Bronchial epithelial cell (primary cell): ENCODE measurements at regions not wholly inside any gene's neighbourhood (a gene's known extent, or its start where the extent isn't known, plus 50 kb on each side); places are given as distances from the start of the nearest gene placed in this dataset.
"Not testable (repeated sequence)": the region's sequence is repeated elsewhere in the genome, so short reads cannot be mapped to it uniquely, and the experiment has no call there.

Experiments used
- DNase-seq: peaks from one replicate; pipeline ENCODE4 v3.0.0-alpha.2; 2010; ENCODE audit warnings: low read depth
- FAIRE-seq: peaks from 2 replicates; lab custom pipeline; 2011; peaks lifted over from hg19 to GRCh38; lab: Jason Lieb, UNC
- H3K27me3 ChIP-seq: 2 replicates; pipeline ENCODE4 v1.5.1; 2011; ENCODE audit warnings: low read length; ENCODE audit not compliant: control insufficient read depth, insufficient read depth
- H3K36me3 ChIP-seq: 2 replicates; pipeline ENCODE4 v1.5.1; 2011; ENCODE audit warnings: low read length; ENCODE audit not compliant: control insufficient read depth, insufficient read depth
- H3K4me3 ChIP-seq: 2 replicates; pipeline ENCODE4 v1.5.1; 2011; ENCODE audit warnings: mild to moderate bottlenecking, low read depth, low read length, control low read depth
- CTCF ChIP-seq: IDR thresholded peaks from 2 replicates; pipeline ENCODE4 v1.5.1; 2011; ENCODE audit warnings: mild to moderate bottlenecking, moderate library complexity, low read length, control low read depth, inconsistent platforms; ENCODE audit not compliant: insufficient read depth, severe bottlenecking

GRCh38 chr4:98828801-98829200, 100.1 kb downstream of the EIF4E start:
- DNase-seq (peak; percentile 28), FAIRE-seq (no peak)
- Histone ChIP-seq H3K4me3 (no peak overlapping the region), H3K27me3 (no peaks in the 10 kb centered on the region), H3K36me3 (no peaks in the 10 kb centered on the region)
- TF ChIP-seq CTCF = peak; percentile 25

- no peak for TF ChIP-seq CTCF
- DNase-seq (no peak), FAIRE-seq (no peak)
- Histone ChIP-seq H3K27me3 (no peaks in the 10 kb centered on the region), H3K4me3 (no peak overlapping the region), H3K36me3 (no peaks in the 10 kb centered on the region)
Measured at GRCh38 chr4:98827661-98828060, 101.3 kb downstream of the EIF4E start.

- DNase-seq (no peak), FAIRE-seq (no peak)
- no peak overlapping the region for H3K4me3 ChIP-seq
- TF ChIP-seq CTCF = no peak
- no peaks in the 10 kb centered on the region for H3K36me3 ChIP-seq
- H3K27me3 ChIP-seq = no peaks in the 10 kb centered on the region
Measured at GRCh38 chr4:98822144-98822543, 106.8 kb downstream of the EIF4E start.

GRCh38 chr4:98818116-98818515, 110.8 kb downstream of the EIF4E start:
- H3K27me3 ChIP-seq, FAIRE-seq, H3K4me3 ChIP-seq, H3K36me3 ChIP-seq, DNase-seq: not testable (repeated sequence)

- no peak for FAIRE-seq
- no peak overlapping the region for H3K4me3 ChIP-seq
- no peaks in the 10 kb centered on the region for H3K36me3 ChIP-seq
- DNase-seq = no peak
- H3K27me3 ChIP-seq = no peaks in the 10 kb centered on the region
- TF ChIP-seq CTCF = no peak
Measured at GRCh38 chr4:98816816-98817215, 112.1 kb downstream of the EIF4E start.

- FAIRE-seq = no peak
- Histone ChIP-seq H3K36me3 (no peaks in the 10 kb centered on the region), H3K4me3 (no peak overlapping the region), H3K27me3 (no peaks in the 10 kb centered on the region)
- TF ChIP-seq CTCF = no peak
- DNase-seq = no peak
Measured at GRCh38 chr4:98816386-98816785, 112.5 kb downstream of the EIF4E start.
